ENCODE measurements at regions not wholly inside any gene's neighbourhood (a gene's known extent, or its start where the extent isn't known, plus 50 kb on each side); places are given as distances from the start of the nearest gene placed in this dataset.
"Not testable (repeated sequence)": the region's sequence is repeated elsewhere in the genome, so short reads cannot be mapped to it uniquely, and the experiment has no call there.

GRCh38 chr2:2663401-2664036, 332.4 kb upstream of the MYT1L start:
- DNase-seq (ENCODE audit: low spot score) = no peak

DNA sequence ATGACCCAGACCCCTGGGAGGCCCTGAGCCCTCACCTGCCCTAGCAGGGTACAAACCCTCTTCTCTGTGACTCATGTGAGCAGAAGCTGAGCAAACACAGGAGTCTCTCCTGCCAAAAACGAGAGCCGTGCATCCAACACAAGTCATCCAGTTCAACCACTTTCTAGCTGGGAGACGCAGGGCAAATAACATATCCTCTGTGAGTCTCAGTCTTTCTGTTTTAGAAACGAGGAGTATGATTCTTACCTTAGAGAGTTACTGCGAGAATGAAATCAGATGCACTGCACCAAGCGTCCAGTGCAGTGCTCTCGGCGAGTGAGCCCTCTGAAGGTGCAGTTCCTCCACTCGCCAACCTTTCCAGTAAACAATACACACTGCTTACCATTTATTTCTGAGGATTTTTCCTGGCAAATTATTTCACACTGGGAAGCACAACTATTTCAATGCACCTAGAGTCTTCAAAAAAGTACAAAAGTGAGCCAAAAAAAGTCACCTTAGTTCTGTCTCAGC, 331.8 kb upstream of the MYT1L start:
- no peak for DNase-seq (ENCODE audit: low spot score)

DNA sequence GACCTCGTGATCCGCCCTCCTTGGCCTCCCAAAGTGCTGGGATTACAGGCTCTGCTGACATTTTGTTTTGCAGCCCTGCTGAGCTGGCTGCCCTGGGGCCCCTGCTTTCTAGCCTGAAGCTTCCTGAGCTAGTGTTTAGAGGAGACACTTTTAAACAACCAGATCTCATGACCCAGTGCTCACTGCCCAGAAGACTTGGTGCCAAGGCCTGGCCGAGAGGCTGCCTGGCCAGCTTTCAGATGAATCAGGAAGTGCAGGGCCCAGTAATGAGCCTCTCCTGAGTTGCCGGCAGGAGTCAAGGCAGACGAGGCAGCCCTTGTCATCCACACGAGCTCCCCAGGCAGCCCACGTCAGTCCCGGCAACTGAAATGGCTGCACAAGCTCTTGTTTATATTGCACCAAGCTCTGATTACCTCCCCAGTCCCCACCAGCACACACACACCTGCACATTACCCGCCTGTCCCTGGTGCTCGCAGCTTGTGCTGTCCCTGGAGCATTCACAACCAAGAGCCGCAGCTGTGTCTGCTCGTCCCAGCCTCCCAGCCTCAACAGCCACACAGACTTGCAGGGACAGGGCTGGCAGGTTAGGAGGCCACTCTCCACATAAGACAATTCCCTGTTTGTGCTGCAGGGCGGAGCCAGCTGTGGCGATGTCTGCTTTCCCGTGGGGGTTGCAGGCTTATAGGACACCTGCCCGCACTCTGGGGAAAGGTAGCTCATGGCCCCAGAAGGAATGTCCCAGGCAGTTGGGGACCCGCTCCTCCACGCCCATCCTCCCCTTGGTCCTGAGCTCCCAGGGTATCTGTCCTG, 331.2 kb upstream of the MYT1L start:
- DNase-seq (ENCODE audit: low spot score) = no peak

GRCh38 chr2:2660789-2661355, 329.8 kb upstream of the MYT1L start:
- DNase-seq (ENCODE audit: low spot score) = no peak

DNA sequence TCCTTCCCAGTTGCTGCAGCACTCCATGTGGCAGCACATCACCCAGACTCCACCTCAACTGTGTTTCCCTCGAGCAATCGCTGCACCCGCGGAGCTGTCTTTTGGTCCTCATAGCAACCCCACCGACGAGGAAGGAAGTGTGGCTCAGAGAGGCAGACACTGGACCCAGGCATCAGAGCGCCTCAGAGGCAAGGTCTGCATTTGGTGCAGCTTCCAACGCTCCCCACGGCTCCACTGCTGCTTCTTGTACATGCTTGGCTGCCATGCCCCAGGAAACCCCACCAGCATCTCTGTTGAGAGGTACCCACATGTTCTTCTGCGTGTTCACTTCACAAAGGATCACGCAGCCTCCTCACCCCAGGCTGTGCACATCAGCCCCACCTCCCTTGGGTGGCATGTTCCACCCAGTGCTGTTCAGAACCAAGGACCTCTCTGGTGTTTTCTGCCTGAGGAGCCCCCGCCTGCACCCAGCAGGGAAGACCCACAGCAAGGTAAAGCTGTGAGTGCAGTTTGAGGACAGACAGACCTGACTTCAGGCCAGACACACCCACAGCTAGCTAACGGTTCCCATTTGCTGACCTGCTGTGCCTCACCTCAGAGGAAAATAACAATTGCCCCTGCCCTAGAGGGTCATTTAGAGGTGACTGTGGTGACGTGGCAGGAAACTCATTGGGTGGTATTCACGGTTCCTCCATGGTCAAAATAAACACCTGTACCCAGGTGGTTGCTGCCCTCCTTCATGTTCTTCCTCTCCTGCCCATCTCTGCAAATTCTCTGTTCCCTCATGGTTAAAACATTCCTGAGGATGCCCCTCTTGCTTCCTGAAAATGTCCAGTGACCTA, 326.3 kb upstream of the MYT1L start:
- no peak for DNase-seq (ENCODE audit: low spot score)

DNA sequence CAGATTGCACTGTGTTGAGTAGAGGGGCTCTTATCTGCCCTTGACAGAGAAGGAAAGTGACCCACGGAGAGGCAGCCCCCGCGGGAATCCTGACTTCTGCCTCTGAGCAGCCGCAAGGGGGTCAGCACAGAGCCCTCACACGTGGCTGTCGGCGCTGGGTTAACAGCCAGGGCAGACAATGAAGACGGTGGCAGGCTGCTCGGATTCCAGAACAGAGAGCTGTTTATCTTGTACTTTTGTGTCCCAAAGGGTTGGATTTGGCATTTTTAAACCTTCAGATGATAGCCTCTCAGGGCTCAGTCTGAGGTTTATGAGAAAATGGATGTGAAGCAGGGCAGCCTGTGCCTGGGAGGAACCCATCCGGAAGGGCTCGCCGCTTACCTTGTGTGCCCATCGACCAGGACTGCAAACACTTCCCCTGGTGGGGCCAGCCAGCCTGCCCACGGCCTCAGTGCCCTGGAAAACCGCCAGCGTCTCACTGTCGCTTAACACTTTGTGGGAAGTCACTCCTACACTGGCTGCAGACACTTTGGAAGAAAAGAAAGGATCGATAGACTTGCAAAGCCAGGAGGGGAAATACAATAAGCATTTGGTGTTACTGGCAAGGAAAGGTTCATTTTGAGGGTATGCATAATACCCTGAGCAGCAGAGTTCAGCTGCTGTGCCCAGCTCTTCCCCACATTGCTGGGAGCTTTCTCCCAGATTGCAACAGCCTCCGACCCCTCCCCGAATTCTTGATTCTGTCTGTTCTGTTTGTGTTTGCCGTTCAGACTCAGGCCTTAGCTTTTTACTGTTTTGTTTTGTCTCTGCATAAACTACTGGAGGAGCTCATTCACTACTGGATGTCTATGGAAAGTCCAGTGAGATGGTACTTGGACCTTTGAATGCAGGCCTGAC, 325.3 kb upstream of the MYT1L start:
- DNase-seq (ENCODE audit: low spot score) = no peak

- DNase-seq (ENCODE audit: low spot score) = no peak
Measured at GRCh38 chr2:2655453-2656114, 324.5 kb upstream of the MYT1L start.

- DNase-seq (ENCODE audit: low spot score) = no peak
Measured at GRCh38 chr2:2653231-2653630, 322.2 kb upstream of the MYT1L start.

DNA sequence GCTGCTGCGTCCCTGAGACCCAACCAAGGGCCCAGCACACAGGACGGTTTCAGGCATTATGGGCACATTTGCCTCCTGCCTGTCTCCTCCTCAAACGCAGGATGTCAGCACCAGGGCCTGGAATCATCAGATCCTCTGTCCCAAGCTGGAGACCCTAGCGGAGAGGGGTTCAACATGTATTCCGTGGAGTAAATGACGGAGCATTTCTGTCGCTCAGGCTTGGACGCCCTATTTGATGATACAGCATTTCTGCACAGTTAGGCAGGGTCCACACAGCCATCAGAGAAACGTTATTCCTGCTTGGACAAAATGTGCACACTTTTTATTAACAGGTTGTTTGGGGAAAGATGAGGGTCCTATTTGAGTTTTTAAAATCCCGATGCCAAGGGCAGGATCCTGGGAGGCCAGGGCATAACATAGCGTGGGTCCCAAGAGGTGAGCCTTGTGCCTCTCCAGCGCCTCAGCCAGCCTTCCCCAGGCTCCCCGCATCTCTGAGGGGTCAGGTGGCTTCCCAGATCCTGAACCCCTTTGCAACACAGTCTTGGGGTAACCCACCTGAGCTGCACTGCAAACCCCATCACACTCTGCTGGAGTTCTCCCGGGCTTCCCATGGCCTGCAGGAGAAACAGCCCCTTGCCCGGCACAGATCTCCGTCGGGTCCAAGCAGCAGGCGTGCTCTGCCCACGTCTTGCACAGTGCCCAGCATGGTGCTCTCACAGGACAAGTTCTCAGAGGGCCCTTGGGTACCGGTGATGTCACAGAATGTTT, 319.7 kb upstream of the MYT1L start:
- no peak for DNase-seq (ENCODE audit: low spot score)

DNA sequence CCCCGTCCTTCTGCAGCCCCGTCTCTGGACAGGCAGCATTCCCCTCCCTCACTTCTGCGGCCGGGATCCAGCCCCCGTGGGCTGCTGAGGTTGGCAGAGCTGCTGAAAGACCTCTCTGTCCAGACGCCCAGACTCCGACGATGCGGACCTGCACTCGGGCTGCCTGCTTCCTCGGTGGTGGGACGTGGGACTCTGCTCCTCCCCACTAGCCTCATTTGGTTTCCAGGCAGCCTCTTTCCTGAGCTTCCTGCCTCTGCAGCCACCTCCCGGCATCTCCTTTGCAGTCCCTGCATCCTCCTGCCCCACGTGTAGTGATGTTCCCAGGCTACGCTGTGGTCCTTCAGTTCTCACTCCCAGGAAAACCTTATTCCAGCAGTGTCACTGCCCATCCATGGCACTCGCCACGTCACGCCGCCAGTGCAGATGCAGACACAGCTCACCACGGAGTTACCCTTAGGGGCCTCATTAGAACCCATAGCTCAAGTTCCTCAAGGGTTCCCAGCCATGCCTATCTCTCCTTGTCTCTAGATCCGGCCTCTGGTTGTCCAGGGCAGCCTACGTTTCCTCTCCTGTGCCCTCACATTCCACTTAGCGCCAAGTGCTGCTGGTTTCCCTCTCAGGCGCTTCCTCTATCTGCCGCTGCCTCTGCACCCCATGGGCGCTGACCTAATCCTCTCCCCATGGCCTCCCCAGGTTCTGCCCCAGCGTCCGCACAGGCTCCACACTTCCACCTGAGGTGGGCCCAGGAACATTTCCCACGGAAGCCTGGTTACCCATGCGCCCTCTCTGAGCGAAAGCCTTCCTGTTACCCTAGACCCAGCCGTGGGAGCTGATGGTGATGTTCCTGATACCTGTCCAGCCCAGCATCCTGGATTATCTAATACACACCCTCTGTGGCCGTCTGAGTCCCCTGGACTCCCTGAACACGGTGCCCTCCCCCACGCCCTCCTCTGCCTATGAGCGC, 318.3 kb upstream of the MYT1L start:
- no peak for DNase-seq (ENCODE audit: low spot score)

DNA sequence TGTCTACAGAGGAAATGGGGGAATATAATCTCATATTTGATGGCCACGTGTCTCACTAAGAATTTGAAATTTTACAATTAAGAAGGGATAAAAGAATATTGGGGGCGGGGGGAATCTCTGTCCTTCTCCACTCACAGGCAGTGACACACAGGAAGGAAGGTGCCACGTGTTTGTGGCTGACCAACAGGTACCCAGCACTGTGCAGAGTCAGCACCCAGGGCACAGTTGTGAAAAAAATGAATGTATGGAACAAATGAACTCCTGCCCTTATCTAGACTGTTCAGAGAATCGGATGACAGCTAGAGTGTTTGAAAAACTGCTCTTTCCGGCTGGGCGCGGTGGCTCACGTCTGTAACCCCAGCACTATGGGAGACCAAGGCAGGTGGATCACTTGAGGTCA, 317.0 kb upstream of the MYT1L start:
- DNase-seq (ENCODE audit: low spot score) = no peak

DNA sequence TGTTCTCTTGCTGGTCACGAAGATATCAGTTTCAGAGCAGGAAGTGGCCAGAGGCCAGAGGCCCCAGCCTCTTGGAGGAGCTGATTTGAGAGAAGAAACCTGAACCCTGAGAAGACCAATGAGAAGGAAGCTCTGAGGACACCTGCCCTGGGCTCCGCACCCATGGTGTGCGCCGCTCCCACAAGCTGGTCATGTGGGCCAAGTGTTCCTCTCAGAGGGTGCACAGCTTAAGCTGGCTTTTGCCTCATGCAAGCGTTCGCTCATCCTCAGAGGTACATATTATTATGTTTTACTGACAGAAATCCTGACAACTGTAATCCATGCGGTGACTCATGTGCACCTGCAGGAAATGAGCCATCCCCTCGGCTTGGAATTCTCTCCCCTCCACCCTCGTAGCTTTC, 316.1 kb upstream of the MYT1L start:
- DNase-seq (ENCODE audit: low spot score) = no peak

GRCh38 chr2:2646433-2647051, 315.5 kb upstream of the MYT1L start:
- DNase-seq (ENCODE audit: low spot score) = no peak

- DNase-seq (ENCODE audit: low spot score) = no peak
Measured at GRCh38 chr2:2645162-2645855, 314.2 kb upstream of the MYT1L start.

DNA sequence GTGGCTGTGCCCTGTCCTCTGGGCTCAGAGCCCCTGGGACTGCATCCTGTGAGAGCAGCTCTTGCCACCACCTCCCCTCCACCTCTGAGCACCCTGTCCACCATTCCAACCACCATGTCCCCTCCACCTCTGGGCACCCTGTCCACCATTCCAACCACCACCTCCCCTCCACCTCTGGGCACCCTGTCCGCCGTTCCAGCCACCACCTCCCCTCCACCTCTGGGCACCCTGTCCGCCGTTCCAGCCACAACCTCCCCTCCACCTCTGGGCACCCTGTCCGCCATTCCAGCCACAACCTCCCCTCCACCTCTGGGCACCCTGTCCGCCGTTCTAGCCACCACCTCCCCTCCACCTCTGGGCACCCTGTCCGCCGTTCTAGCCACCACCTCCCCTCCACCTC, 313.7 kb upstream of the MYT1L start:
- DNase-seq (ENCODE audit: low spot score) = not testable (repeated sequence)

DNA sequence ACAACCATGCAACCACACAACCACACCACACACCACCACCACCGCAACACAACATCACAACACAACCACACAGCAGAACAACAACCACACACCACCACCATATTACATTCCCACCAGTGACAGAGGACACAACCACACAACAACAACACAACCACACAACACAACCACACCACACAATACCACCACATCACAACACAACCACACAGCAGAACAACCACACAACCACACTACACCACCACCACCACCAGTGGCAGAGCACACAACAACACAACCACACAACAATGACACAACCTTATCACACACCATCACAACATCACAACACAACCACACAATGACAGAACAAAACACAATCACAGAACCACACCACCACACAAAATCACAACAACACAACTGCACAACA, 313.0 kb upstream of the MYT1L start:
- no peak for DNase-seq (ENCODE audit: low spot score)
